Sigmoid colon (tissue), 6 donors: ENCODE measurements at regions not wholly inside any gene's neighbourhood (a gene's known extent, or its start where the extent isn't known, plus 50 kb on each side); places are given as distances from the start of the nearest gene placed in this dataset.

Source experiments
- DNase-seq: peaks from one replicate; pipeline ENCODE4 v3.0.0-alpha.2; 2019
- H3K27ac ChIP-seq, 4 donors: fragments of 200-600 bp; sonication (generic); one replicate each; pipeline ENCODE4 v1.5.1; 2016 to 2019; ENCODE audit warnings: mild to moderate bottlenecking in 1 of 4
- H3K27me3 ChIP-seq, 3 donors: fragments of 200-600 bp; sonication (generic); one replicate each; pipeline ENCODE4 v1.5.1; 2019; ENCODE audit warnings: mild to moderate bottlenecking in 1 of 3
- H3K36me3 ChIP-seq, 4 donors: fragments of 200-600 bp; sonication (generic); one replicate each; pipeline ENCODE4 v1.5.1; 2016 to 2019
- H3K4me1 ChIP-seq, 4 donors: fragments of 200-600 bp; sonication (generic); one replicate each; pipeline ENCODE4 v1.5.1; 2017 to 2019
- H3K4me3 ChIP-seq, 4 donors: fragments of 200-600 bp; sonication (generic); one replicate each; pipeline ENCODE4 v1.5.1; 2017 to 2019; ENCODE audit warnings: mild to moderate bottlenecking in 2 of 4, moderate library complexity in 1 of 4
- H3K9me3 ChIP-seq, 4 donors: fragments of 200-600 bp in 3 of 4; sonication (generic) in 3 of 4; one replicate each; pipeline versions ENCODE4 v1.5.1 to v1.6.1; 2013 to 2019
- CTCF ChIP-seq, 4 experiments: fragments of 450-650 bp in 3 of 4; fragments of 200-600 bp in 1 of 4; IDR thresholded peaks; one replicate each; pipeline ENCODE4 v1.5.1; 2016 to 2019; ENCODE audit warnings: antibody characterized with exemption in 4 of 4, mild to moderate bottlenecking in 3 of 4, moderate library complexity in 2 of 4
- EP300 ChIP-seq, 4 donors: sonication (generic); formaldehyde crosslinking; IDR thresholded peaks; one replicate each; pipeline ENCODE4 v1.6.1; 2017; ENCODE audit warnings: antibody characterized with exemption in 4 of 4
- POLR2A ChIP-seq, 2 donors: fragments of 450-650 bp; IDR thresholded peaks; one replicate each; pipeline ENCODE4 v1.6.1; 2016; ENCODE audit warnings: antibody characterized with exemption in 2 of 2, mild to moderate bottlenecking in 2 of 2, moderate library complexity in 2 of 2
- POLR2AphosphoS5 ChIP-seq, 4 donors: sonication (generic); formaldehyde crosslinking; IDR thresholded peaks; one replicate each; pipeline ENCODE4 v1.6.1; 2017; ENCODE audit warnings: antibody characterized with exemption in 4 of 4
- WGBS, 2 donors: extraction: QIAGEN DNeasy Blood & Tissue Kit; methylation state at CpG; one replicate each; pipeline ENCODE4 v1.1.7; 2013; 5-methylcytosine and 5-hydroxymethylcytosine counted together
- intact Hi-C: fragments of 100-400 bp; cut with DNase I; formaldehyde crosslinking; loops from one replicate; pipeline ENCODE4 v1.15.1; 2023
- donor health status: healthy with polysubstance abuse.
- donor health status: healthy.

- Histone ChIP-seq H3K4me1 (no peaks in the 10 kb centered on the region), H3K27ac (no peak overlapping the region), H3K36me3 (no peaks in the 10 kb centered on the region), H3K9me3 (peaks cover 0 to 2% (median 0%) of the 10 kb centered on the region in 4 donors), H3K27me3 (no peaks in the 10 kb centered on the region), H3K4me3 (no peak overlapping the region)
- intact Hi-C loops, result no loop called here
- TF ChIP-seq EP300 (IDR thresholded peaks at IDR 0.05), result no peak
- no peak for TF ChIP-seq POLR2A (IDR thresholded peaks at IDR 0.05)
- TF ChIP-seq CTCF (IDR thresholded peaks at IDR 0.05), result no peak
- no peak for TF ChIP-seq POLR2AphosphoS5 (IDR thresholded peaks at IDR 0.05)
- WGBS, 2 donors, result 46 to 67% methylated on average over 1 of the region's 1 CpG
- DNase-seq, result no peak
These were observed 93.4 kb upstream of the ARHGAP28 start for GRCh38 chr18:6636091-6636490.

GRCh38 chr18:6638447-6638846, 91.1 kb upstream of the ARHGAP28 start:
- TF ChIP-seq EP300 (IDR thresholded peaks at IDR 0.05) (no peak), CTCF (IDR thresholded peaks at IDR 0.05) (no peak), POLR2AphosphoS5 (IDR thresholded peaks at IDR 0.05) (no peak), POLR2A (IDR thresholded peaks at IDR 0.05) (no peak)
- intact Hi-C loops, result no loop called here
- Histone ChIP-seq H3K27me3 (no peaks in the 10 kb centered on the region), H3K4me3 (no peak overlapping the region), H3K4me1 (no peaks in the 10 kb centered on the region), H3K27ac (no peak overlapping the region), H3K36me3 (no peaks in the 10 kb centered on the region), H3K9me3 (no peaks in the 10 kb centered on the region)
- no peak for DNase-seq
- WGBS, 2 donors, result 76 to 81% methylated on average over 5 of the region's 5 CpGs

- no peak for DNase-seq
- H3K9me3 ChIP-seq, result no peaks in the 10 kb centered on the region
- H3K27me3 ChIP-seq, result no peaks in the 10 kb centered on the region
- WGBS, 2 donors, result 89 to 90% methylated on average over 4 of the region's 4 CpGs
- TF ChIP-seq CTCF (IDR thresholded peaks at IDR 0.05) (no peak), POLR2AphosphoS5 (IDR thresholded peaks at IDR 0.05) (no peak), EP300 (IDR thresholded peaks at IDR 0.05) (no peak), POLR2A (IDR thresholded peaks at IDR 0.05) (no peak)
- H3K36me3 ChIP-seq, result no peaks in the 10 kb centered on the region
- H3K4me1 ChIP-seq, result no peaks in the 10 kb centered on the region
- no peak overlapping the region for H3K4me3 ChIP-seq
- no peak overlapping the region for H3K27ac ChIP-seq
- intact Hi-C loops, result no loop called here
These were observed 90.2 kb upstream of the ARHGAP28 start for GRCh38 chr18:6639305-6639704.

- Histone ChIP-seq H3K27ac (no peak overlapping the region), H3K36me3 (no peaks in the 10 kb centered on the region), H3K9me3 (no peaks in the 10 kb centered on the region), H3K4me1 (peaks cover 0 to 10% (median 4%) of the 10 kb centered on the region in 4 donors), H3K4me3 (no peak overlapping the region), H3K27me3 (no peaks in the 10 kb centered on the region)
- WGBS, 2 donors, result 47 to 51% methylated on average over 10 of the region's 10 CpGs
- no peak for DNase-seq
- intact Hi-C loops, result no loop called here
- no peak for TF ChIP-seq POLR2A (IDR thresholded peaks at IDR 0.05)
- TF ChIP-seq CTCF (IDR thresholded peaks at IDR 0.05), result no peak
- no peak for TF ChIP-seq EP300 (IDR thresholded peaks at IDR 0.05)
- no peak for TF ChIP-seq POLR2AphosphoS5 (IDR thresholded peaks at IDR 0.05)
These were observed 84.5 kb upstream of the ARHGAP28 start for GRCh38 chr18:6644836-6645627.
